EL (cell line): ENCODE measurements at regions not wholly inside any gene's neighbourhood (a gene's known extent, or its start where the extent isn't known, plus 50 kb on each side); places are given as distances from the start of the nearest gene placed in this dataset.
A peak's percentile ranks its signal among the peaks of the same experiment; 100 is the strongest.

Experiments
- DNase-seq: peaks from one replicate; pipeline ENCODE4 v3.0.0-alpha.2; 2016

DNA sequence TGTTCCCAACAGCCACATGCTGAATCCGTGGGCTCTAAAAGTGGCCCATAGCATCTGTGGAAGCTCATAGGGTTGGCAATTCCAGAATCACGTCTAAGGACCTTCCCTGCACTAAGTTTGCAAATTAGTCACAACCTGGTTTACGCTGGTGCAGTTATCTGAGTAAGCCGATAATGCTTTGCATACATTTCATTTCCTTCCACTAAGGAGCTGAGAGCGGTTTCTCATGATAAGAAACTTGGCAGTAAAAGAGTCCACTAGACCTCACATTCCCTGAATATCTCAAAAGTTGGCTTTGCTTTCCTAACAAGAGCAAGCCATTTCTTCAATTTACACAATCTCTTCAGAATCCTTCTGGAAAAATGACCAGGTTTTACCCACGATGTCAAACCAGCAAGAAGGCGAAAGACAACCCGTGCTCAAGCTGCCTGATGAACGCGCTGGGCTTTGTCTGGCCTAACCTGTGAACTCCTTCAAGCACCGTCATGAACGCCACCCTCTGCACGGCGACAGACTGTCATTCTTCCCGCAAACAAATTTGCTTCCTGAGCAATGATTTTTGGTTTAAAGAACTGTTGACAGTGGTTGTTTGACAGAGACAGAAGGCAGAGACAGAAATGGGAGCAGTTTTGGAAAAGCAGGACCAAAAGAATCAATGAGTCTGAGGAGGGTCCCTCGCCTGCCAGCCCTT is 73.0 kb upstream of the COPS8 start:
- DNase-seq = no peak

DNA sequence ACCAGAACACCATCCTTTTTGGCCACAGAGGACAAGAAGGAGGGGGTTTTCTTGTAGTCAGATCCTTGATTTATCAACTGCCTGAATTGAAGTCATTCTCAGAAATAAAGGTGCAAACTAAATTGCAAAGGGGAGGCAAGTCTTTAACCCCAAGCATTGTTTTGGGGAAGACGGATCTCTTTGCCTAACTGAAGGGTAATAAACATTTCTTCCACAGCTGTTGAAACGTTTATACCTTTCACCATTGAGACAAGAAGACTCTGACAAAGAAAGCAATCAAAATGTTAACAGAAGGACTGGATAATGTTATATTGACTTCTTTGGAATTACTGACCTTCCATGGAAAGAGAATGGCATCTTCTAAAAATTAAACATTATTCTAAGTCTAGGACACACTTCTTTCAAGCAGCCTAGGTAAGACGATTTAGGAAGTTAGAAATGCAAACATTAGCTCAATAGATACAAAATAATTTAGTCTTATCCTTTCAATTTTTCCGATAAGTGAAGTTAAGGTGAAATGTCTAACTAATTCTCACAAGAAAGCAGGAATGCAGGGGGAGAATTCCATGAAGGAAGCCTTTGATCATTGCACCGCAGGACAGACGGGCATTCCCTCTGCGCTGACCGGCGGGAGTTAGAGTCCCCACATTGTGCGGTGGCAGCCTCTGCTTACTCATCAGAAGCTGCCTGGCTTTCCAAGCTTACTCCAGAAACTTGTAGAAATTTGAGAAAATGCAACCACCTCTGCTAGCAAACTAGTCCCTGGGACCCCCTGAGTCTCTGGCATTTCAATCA is 69.4 kb upstream of the COPS8 start:
- no peak for DNase-seq

DNA sequence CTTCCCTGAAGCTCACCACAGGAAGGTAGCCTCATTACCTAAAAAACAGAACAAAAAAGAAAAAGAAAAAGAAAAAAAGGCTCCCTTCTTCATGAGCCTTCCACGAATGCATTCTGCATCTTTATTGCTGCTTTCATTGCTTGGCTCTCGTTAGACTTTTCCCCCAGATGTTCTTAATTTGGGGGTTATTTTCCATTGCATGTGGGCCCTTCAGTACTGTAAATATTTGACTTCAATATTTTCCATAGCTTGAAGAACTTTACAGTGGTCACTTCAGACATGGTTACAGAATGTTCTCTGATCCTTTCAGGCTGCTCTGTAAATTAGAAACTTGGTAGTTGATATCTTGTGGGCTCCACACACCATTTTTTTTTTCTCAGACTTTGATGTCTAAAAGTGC is 65.6 kb upstream of the COPS8 start:
- DNase-seq = no peak

DNA sequence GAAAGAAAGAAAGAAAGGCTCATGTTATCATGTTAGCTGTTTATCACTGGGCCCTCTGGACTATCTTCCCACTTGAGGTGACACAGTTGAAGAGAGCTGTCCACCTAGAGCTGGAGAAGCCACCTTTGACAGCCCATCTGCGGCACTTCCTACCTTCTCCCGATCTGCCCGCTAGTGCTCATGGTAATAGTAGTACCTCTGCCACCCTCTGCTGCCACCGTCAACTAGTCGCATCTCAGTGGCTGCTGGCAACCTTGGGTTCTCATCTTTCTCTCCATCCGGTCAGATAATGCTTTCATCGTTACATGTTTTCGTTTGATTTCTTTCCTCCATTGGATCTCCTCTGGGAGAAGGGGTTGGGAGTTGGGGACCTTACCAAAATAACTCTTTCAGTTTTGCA is 63.2 kb upstream of the COPS8 start:
- DNase-seq = no peak

DNA sequence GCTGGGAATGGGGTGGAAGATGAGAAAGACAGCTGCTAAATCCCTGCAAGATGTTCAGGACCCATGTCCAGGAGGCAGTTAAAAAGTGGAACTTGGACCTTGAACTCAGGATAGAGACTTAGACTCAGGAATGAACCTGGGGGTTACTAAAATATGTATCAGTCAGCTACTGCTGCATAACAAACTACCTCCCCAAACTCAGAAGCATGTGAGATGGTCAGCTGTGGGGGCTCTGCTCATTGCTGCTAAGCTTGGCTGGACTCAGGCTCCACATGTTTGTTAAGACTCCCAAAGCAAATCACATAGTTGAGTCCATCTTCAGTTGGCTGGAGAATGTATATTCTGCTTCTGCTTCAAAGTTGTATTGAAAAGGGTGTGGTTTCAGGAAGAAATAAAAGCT is 61.4 kb upstream of the COPS8 start:
- no peak for DNase-seq

DNA sequence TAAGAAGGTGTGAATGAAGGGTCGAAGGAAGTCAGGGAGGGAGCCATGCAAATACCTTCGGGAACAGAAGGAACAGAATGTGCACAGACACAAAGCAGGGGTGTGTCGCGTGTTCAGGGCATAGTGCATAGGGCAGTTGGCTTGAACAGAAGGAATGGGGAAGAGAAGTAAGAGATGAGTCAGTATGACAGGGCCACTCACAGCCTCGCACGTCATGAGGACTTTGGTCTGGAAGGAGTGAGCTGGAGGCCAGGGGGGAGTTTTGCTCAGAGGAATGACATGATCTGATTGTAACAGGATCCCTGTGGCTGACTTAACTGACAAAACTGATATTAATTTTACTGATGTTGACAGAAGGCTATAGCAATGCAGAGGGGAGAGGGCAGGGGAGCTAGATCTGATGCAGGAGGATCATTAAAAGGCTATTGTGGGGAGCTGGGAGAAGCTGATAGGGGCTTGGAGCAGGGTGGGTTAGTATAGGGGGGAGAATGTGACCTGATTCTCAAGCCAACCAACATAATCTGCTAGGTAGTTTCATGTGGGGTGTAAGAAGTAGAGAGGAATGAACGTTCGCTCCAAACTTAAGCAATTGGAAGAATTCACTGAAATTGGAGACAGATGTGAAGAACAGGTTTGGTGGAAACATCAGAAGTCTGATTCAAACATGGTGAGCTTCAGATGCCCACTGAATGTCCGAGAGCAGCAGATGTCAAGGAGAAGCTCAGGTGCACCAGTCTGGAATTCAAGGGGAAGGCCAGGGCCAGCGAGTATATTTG is 60.4 kb upstream of the COPS8 start:
- peak; percentile 89 for DNase-seq

DNA sequence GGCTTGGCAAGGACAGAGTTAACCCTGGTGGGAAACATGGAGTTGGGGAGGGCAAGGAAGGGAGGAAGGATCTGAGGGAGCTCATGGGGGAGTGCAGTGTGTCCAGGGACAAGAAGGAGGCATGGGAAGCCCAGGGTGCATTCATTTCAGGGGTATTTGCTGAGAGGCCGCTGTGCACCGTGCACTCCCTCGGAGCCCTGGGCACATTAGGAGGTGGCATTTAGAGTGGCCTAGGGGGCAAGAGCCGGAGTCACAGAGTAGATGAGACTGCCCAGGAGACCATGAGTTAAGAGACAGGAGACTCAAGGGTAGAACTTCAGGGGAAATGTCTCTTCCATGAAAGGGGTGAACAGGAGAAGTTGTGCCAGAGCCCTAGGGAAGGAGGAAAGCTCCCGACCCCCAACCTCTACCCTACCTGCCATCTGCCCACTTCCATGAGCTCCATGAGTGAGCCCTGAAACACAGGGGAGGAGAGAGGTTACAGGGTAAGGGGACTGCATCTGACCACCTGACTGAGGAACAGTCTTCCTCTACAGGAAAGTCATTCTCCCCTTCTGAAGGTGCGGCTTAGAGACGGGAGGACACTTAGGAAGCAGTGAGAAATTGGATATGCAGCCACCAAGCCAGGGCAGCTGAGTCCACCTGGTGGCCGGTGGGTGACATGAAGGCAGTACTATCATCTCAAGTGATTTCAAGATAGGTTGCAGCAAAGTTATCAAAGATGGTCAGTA is 58.5 kb upstream of the COPS8 start:
- DNase-seq = peak; percentile 64

DNA sequence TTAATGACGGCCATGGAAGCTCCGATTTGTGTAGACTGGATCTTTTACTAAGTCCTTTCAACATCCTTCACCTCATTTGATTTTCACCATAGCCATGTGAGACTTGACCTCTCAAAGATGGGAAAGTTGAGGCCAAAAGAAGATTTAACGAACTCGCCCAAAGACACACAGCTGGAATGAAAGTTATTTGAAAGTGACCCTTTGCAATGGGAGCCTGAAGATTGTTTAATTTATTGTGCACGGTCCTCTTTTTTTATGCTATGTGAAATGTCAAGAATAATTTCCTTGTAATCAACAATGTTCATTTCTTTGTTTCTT is 58.0 kb upstream of the COPS8 start:
- DNase-seq = no peak

DNA sequence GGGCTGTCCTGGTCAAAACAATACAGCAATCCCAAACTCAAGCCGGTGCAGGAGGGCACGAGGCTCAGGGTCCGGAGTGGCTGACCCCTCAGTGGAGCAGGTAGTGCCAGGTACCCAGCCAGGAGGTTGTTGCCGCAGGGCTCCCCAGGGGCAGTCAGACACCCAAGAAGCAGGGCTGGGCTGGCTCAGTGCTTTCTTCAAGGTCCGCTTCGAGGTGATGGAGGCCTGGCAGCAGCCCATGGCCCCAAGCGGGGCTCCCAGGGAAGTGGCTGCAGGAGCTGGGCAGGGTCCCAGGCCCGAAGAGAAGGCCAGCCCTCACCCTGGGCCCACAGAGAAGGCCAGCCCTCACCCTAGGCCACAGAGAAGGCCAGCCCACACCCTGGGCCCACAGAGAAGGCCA is 55.3 kb upstream of the COPS8 start:
- no peak for DNase-seq

DNA sequence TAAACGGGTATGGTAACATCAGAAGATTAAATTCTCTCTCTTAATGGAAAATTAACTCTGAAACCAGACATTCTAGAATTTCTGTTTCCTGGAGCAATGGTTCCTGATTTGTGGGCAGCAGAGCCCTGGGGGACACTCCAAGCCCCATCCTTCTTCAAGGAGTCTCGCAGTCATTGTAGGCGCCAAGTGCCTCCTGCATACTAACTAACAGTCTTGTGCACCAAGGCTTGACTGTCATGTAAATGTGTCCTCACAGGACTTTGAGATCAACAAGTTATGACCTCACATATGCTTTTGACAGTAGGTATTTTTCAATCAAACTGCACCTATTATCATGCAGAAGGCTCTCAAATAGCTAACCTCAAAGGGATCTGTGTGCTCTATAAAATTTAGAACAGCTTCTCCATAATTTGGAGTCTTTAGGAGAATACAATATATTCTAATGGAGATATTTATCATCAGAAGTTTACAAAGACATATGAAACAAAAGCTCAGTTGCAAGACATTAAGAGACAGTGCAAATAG is 52.1 kb upstream of the COPS8 start:
- no peak for DNase-seq

DNA sequence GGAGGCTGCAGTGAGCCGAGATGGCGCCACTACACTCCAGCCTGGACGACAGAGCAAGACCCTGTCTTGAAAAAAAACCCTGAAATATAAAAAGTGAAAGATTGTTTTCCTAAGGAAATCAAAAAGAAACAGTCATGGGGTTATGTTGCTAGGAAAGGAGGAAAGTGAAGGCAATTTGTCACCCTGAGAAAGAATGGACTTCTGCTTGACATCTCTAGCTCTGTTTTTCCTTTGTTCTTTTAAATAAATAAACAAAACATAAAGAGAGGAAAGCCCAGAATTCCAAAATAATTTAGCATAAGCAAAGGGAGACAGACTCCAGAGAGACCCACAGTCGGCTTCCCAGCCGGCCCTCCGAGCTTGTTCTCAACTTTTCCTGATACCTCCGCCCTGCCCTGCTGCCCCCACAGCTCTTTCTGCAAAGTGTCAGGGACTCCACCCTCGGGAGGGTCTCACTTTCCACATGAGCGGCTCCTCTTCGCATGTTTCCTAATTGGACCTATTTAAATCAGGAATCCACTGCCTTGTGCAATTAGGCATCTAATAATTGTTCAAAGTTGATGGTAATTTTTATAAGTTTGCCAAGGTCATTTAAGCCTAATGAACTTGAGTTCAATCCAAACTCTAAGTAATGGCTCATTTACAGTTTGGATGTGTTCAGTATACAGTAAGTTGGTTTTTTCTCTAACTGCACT is 49.8 kb upstream of the COPS8 start:
- no peak for DNase-seq
